Tibial artery (tissue), 4 donors: ENCODE measurements at regions not wholly inside any gene's neighbourhood (a gene's known extent, or its start where the extent isn't known, plus 50 kb on each side); places are given as distances from the start of the nearest gene placed in this dataset.

Experiments used
- DNase-seq, 2 donors: peaks; one replicate each; pipeline ENCODE4 v3.0.0-alpha.2; 2019
- H3K27ac ChIP-seq, 2 donors: fragments of 200-600 bp; sonication (generic) in 1 of 2; 1 replicate in 1 of 2; 2 replicates in 1 of 2; pipeline ENCODE4 v1.5.1; 2018 to 2019; ENCODE audit warnings: mild to moderate bottlenecking in 1 of 2
- H3K27me3 ChIP-seq, 2 donors: fragments of 200-600 bp; sonication (generic) in 1 of 2; one replicate each; pipeline versions ENCODE4 v1.5.1 to v1.6.0; 2016 to 2019
- H3K36me3 ChIP-seq, 3 donors: fragments of 200-600 bp; sonication (generic) in 2 of 3; one replicate each; pipeline ENCODE4 v1.5.1; 2016 to 2019; ENCODE audit warnings: mild to moderate bottlenecking in 2 of 3
- H3K4me1 ChIP-seq, 4 donors: fragments of 200-600 bp; sonication (generic) in 2 of 4; 1 replicate in 3 of 4; 2 replicates in 1 of 4; pipeline ENCODE4 v1.5.1; 2016 to 2019
- H3K4me3 ChIP-seq, 2 donors: fragments of 200-600 bp; sonication (generic) in 1 of 2; 1 replicate in 1 of 2; 2 replicates in 1 of 2; pipeline ENCODE4 v1.5.1; 2018 to 2019; ENCODE audit warnings: mild to moderate bottlenecking in 2 of 2
- H3K9me3 ChIP-seq, 3 donors: fragments of 200-600 bp; sonication (generic) in 1 of 3; one replicate each; pipeline ENCODE4 v1.5.1; 2016 to 2019
- intact Hi-C: fragments of 100-400 bp; cut with DNase I; formaldehyde crosslinking; loops from one replicate; pipeline ENCODE4 v1.15.0; 2023; ENCODE audit warnings: low total_unique reads
- TF ChIP-seq, protein P1 (sequence below), 2 experiments: fragments of 200-600 bp in 1 of 2; fragments of 450-650 bp in 1 of 2; IDR thresholded peaks; one replicate each; pipeline ENCODE4 v1.5.1; 2017 to 2019; ENCODE audit warnings: antibody characterized with exemption in 2 of 2, mild to moderate bottlenecking in 1 of 2, moderate library complexity in 1 of 2

DNA sequence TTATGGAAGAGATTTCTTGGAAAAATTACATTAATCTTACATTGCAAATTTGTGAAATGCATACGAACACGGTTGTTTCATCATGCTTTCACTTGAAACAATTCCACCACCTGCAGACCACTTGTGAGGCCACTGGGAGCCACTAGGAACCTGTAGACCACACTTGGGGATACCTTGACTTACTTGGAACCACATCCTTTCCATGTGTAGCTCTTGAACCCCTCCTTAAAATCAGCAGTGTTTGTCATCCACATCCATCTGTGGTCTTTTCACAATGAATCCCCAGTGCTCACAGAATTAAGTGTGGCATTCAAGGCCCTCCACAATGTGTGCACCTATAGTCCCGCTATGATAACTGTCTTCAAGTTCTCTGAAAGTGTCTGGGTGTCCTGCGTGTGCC is 350.9 kb downstream of the MYCN start:
- intact Hi-C loops, result no loop called here

DNA sequence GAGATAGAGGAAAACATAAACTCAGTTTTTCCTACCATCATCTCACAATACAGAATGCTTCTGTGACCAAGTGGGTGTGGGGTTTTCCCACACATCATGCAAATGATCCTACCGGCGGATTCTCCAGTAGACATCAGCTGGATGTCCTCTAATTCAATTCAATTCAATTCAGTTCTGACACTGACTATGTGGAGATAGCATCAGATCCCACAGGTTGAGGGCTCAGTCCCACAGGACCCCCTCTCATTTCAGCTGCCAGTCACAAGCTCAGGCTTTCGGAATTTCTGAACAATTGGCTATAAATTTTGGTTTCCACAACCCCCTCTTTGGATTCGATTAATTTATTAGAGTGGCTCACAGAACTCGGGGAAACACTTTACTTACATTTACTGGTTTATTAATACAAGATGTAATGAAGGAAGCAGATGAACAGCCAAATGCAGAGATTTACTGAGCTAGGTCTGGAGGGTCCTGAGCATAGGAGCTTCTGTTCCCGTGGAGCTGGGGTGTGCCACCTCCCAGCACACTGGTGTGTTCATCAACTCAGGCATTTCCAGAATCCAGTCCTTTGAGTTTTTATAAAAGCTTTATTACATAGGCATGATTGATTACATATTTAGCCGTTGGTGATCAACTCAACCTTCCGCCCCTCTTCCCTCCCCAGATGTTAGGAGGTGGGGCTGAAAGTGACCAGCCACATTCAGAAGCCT is 350.1 kb downstream of the MYCN start:
- no peaks in the 10 kb centered on the region for H3K9me3 ChIP-seq
- H3K27ac ChIP-seq, result no peak overlapping the region
- no peak for DNase-seq
- no peak overlapping the region for H3K4me3 ChIP-seq
- intact Hi-C loops, result no loop called here
- peaks cover 0 to 11% of the 10 kb centered on the region in 2 donors for H3K27me3 ChIP-seq
- TF ChIP-seq, protein P1, sequence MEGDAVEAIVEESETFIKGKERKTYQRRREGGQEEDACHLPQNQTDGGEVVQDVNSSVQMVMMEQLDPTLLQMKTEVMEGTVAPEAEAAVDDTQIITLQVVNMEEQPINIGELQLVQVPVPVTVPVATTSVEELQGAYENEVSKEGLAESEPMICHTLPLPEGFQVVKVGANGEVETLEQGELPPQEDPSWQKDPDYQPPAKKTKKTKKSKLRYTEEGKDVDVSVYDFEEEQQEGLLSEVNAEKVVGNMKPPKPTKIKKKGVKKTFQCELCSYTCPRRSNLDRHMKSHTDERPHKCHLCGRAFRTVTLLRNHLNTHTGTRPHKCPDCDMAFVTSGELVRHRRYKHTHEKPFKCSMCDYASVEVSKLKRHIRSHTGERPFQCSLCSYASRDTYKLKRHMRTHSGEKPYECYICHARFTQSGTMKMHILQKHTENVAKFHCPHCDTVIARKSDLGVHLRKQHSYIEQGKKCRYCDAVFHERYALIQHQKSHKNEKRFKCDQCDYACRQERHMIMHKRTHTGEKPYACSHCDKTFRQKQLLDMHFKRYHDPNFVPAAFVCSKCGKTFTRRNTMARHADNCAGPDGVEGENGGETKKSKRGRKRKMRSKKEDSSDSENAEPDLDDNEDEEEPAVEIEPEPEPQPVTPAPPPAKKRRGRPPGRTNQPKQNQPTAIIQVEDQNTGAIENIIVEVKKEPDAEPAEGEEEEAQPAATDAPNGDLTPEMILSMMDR (IDR thresholded peaks at IDR 0.05), result no peak
- H3K36me3 ChIP-seq, result no peaks in the 10 kb centered on the region
- no peaks in the 10 kb centered on the region for H3K4me1 ChIP-seq

More for the DNA sequence above, 350.9 kb downstream of the MYCN start:
- H3K4me3 ChIP-seq, result no peak overlapping the region
- H3K4me1 ChIP-seq, result no peaks in the 10 kb centered on the region
- DNase-seq, result no peak
- H3K27me3 ChIP-seq, result peaks cover 0 to 11% of the 10 kb centered on the region in 2 donors
- TF ChIP-seq, protein P1 (IDR thresholded peaks at IDR 0.05), result no peak
- no peaks in the 10 kb centered on the region for H3K36me3 ChIP-seq
- H3K27ac ChIP-seq, result no peak overlapping the region
- no peaks in the 10 kb centered on the region for H3K9me3 ChIP-seq

DNA sequence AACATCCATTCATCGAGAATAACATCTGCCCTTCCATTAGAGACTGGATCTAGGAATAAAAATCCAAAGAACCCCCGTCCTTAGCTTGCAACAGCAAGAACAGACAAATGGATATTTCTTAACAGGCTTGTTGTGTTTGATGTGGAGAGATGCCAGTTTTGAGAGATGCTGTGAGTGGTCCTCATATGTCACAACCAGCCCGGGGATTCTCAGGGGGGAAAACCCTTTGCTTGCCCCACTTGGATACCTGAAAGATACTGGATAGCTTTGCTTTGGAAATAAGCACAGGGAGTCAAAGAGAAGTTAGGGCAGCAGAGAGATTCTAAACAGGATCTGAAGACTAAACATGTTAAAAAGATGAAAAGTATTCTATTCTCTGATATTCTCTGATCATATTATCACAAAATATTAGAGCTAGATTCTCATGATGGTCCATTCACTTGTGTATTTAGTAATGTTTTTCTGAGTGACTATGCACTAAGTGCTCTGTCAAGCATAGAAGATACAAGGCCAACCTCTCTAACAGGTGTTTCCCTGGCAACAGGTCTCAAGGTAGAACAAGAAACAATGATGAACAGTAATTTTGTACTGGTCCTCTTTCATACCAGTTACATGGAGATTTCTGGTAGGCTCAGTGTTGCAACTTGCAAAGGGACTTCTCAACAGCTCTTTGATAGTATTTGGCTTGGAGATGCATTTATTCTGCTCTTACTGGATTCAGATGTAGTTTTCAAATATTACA is 348.2 kb downstream of the MYCN start:
- TF ChIP-seq, protein P1 (IDR thresholded peaks at IDR 0.05), result no peak
- H3K9me3 ChIP-seq, result no peaks in the 10 kb centered on the region
- H3K36me3 ChIP-seq, result no peaks in the 10 kb centered on the region
- H3K4me3 ChIP-seq, result no peak overlapping the region
- intact Hi-C loops, result no loop called here
- DNase-seq, result no peak
- H3K4me1 ChIP-seq, result no peaks in the 10 kb centered on the region
- H3K27me3 ChIP-seq, result peaks cover 0 to 11% of the 10 kb centered on the region in 2 donors
- no peak overlapping the region for H3K27ac ChIP-seq

DNA sequence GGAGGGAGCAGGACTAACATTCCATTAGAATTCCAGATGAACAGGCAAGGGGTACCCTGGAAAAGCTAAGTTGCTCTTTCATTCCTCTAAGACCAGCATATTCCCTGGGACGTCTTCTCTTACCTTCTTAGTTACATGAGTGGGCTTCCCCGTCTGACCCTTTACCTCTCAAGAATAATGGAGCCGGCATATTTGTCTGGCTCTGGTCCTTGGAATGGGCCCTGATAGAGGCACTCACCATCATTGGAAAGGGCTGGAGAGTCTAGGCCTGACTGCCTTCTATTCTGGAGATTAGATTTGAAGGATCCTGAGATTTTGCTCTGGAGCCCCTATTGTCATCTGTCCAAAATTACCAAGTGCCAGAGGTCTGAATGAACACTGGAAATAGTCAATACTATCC is 347.5 kb downstream of the MYCN start:
- intact Hi-C loops, result no loop called here
- H3K27ac ChIP-seq, result no peak overlapping the region
- H3K9me3 ChIP-seq, result no peaks in the 10 kb centered on the region
- H3K27me3 ChIP-seq, result peaks cover 0 to 11% of the 10 kb centered on the region in 2 donors
- H3K36me3 ChIP-seq, result no peaks in the 10 kb centered on the region
- TF ChIP-seq, protein P1 (IDR thresholded peaks at IDR 0.05), result no peak
- H3K4me3 ChIP-seq, result no peak overlapping the region
- DNase-seq, result no peak
- no peaks in the 10 kb centered on the region for H3K4me1 ChIP-seq

DNA sequence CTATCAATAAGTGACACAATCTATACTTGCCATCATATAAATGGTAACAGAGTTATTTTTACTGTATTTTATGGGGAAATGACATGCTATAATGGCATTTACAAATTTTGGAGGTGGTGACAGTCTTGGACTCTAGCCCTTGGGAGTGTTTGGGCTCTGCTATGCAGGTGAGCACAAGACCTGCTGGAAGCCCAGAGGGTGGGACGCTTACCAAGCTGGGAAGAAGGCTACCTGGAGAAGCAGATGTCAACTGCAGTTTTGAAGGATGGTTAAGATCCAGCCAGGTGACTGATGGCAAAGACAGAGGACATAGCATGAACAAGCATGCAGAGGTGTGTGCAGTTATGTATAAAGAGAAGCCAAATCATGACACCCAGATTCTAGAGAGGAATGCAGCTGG is 346.9 kb downstream of the MYCN start:
- H3K4me1 ChIP-seq, result no peaks in the 10 kb centered on the region
- TF ChIP-seq, protein P1 (IDR thresholded peaks at IDR 0.05), result no peak
- H3K27me3 ChIP-seq, result peaks cover 0 to 11% of the 10 kb centered on the region in 2 donors
- H3K4me3 ChIP-seq, result no peak overlapping the region
- no peaks in the 10 kb centered on the region for H3K36me3 ChIP-seq
- intact Hi-C loops, result no loop called here
- DNase-seq, result no peak
- H3K27ac ChIP-seq, result no peak overlapping the region
- no peaks in the 10 kb centered on the region for H3K9me3 ChIP-seq
